ENCODE measurements at regions not wholly inside any gene's neighbourhood (a gene's known extent, or its start where the extent isn't known, plus 50 kb on each side); places are given as distances from the start of the nearest gene placed in this dataset.
A peak's percentile ranks its signal among the peaks of the same experiment; 100 is the strongest.

- peak overlapping the region in 18 of 21 experiments; percentile 11 to 83 (median 67) for H3K27ac ChIP-seq
- H3K4me3 ChIP-seq = no peak overlapping the region
Measured at GRCh38 chr3:107992976-107993684, 97.7 kb downstream of the CD47 start.

DNA sequence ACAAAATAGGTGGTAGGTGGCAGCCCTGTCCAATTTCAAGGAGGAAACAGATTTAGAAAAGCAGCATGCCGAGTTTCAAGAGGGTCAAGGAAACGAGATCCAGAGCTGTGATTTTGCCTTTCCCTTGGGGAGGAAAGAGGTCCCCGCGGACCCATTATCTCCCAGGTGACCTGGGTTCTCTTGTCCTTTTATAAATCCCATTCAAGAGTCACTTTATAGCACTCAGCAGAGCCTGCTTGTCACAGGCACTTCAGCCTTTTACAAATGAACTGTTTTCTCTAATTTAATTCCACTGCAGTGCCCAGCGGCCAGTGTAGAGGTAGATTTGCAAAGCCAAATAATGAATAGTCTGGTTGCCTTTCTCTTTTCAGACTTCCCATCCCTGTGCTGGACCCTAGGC is 99.9 kb downstream of the CD47 start:
- peak overlapping the region in 4 of 21 experiments; percentile 0 to 81 (median 40) for H3K27ac ChIP-seq
- H3K4me3 ChIP-seq = no peak overlapping the region

GRCh38 chr3:107990433-107990832 is 100.4 kb downstream of the CD47 start:
- no peak overlapping the region for H3K4me3 ChIP-seq
- H3K27ac ChIP-seq = peak overlapping the region in 7 of 21 experiments; percentile 7 to 81 (median 72)

GRCh38 chr3:107989661-107990060 is 101.2 kb downstream of the CD47 start:
- Histone ChIP-seq H3K4me3 (no peak overlapping the region), H3K27ac (peak overlapping the region in 14 of 21 experiments; percentile 6 to 81 (median 73))

GRCh38 chr3:107988460-107989175 is 102.2 kb downstream of the CD47 start:
- Histone ChIP-seq H3K4me3 (no peak overlapping the region), H3K27ac (peak overlapping the region in 19 of 21 experiments; percentile 3 to 82 (median 71))

DNA sequence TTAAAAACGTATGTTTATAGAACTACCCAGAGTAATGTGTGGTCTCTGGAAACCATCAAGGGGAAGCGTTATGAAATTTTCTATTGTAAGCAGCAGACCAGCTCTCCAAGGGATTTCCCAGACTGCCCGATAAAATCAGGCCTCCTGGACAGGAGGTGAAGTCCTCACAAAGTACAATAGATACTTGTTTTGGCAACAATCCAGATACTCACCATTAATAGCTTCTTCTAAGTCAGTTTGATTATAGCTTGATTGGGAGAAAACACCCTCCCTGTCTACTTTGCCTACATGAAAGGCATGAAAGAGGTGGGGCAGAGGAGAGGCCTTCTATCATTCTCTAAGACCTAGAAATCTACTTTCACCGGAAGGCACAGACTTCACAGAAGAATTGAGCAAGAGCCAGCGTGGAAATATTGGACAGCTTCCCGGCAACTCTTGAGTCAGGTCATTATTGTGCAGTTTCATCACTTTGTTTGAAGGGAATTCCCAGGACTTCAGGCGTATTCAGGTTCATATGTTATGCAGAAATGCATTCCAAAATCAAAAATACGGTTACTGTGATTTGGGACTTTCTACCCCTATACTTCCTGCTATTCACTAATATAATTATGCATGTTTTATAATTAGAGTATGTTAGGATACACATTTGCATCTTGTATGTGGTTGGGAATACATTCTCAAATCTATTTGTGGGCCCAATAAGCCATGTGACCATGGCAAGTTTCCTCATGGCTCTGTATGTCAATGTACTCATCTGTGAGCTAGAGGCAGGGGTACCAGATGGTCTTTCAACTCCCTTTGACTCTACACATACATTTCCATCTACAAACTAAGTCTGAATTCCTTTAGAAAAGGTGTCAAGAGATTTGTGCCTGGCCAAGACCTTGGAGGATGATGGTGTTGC is 103.5 kb downstream of the CD47 start:
- Histone ChIP-seq H3K4me3 (no peak overlapping the region), H3K27ac (peak overlapping the region in 19 of 21 experiments; percentile 28 to 82 (median 68))

- H3K4me3 ChIP-seq = no peak overlapping the region
Measured at GRCh38 chr3:107986505-107986904, 104.3 kb downstream of the CD47 start.

GRCh38 chr3:107985496-107985895 is 105.3 kb downstream of the CD47 start:
- H3K27ac ChIP-seq = peak overlapping the region in 4 of 21 experiments; percentile 2 to 74 (median 22)
- no peak overlapping the region for H3K4me3 ChIP-seq

More at GRCh38 chr3:107986505-107986904, 104.3 kb downstream of the CD47 start:
- H3K27ac ChIP-seq = peak overlapping the region in 13 of 21 experiments; percentile 17 to 82 (median 66)

- H3K27ac ChIP-seq = no peak overlapping the region
- no peak overlapping the region for H3K4me3 ChIP-seq
Measured at GRCh38 chr3:107983247-107983646, 107.6 kb downstream of the CD47 start.

DNA sequence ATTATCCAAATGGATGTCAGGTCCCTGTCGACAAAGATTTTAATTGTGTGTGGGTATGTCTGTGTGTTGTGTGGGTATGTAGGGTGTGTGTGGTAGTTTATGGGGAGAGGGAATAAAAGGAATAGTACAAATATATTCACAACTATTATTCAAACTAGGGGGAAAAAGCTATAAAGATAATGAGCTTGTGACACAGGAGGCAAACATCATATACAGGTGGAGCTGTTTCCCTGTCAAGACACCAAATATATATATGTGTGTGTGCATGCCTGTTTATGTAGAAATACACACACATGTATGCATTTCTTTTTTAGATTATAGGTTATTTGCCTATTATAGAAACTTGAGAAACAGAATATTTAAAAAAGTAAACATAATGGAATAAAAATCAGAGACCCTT is 108.7 kb downstream of the CD47 start:
- no peak overlapping the region for H3K4me3 ChIP-seq
- H3K27ac ChIP-seq = peak overlapping the region in 1 of 21 experiments; percentile 11

GRCh38 chr3:107981471-107982111 is 109.2 kb downstream of the CD47 start:
- peak overlapping the region in 1 of 21 experiments; percentile 11 for H3K27ac ChIP-seq
- H3K4me3 ChIP-seq = no peak overlapping the region

DNA sequence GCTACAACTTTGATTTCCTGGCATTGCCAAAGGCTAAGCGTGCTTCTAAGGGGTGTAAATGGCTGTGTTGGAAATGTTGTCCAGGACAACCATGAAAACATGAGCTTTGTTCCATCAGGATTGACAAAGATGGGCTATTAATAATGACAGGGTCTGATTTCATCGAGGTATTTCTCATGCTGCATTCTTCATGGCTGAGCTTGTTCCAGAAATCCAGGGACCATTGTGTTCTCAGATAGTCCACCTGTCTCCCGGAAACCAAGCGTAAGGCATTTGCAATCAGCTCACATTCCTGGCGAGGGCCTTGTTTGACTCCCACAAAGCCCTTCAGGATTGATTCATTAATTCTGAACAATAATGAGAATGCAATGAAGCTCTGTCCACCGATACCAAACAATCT is 111.3 kb downstream of the CD47 start:
- Histone ChIP-seq H3K4me3 (no peak overlapping the region), H3K27ac (peak overlapping the region in 1 of 21 experiments; percentile 17)

DNA sequence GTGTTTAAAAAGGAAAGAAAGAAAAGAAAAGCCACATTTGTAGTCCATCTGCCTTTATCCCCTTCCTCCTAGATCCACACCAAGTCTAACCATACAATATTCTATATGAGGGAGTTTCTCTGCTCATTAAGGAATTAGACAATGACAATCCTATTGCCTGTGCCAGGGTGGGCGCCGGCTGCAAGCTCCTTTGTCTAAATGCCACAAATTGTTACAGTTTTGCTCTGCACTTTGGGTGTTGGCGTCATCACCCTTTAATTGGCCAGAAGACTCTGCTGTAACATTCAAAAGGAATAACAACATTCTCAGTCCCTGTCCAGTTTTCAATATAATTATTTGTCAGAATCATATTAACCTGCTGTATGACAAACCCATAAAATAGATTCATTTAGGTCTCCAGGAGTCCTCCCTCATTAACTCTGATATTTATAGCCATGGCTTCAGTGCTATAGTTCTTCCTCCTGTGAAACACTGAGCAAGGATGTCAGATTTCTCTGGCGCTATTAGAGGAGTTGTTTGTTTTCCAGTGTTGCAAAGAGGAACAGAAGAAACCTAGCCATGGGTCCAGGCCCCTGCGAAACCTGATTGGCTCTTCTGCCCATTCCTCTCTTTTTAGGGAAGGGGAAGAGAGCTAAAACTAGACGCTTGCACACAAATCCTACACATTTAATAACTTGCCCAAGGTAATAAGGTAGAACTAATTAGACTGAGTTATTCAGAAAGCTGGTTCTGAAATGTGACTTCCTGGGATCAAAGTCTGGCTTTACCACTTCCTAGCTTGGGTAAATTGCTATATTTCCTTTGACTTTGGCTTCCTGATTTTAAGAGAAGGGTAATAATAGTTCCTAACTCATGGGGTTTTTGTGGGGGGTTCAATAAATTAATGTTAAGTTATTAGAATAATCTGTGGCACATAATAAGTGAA is 112.4 kb downstream of the CD47 start:
- Histone ChIP-seq H3K4me3 (no peak overlapping the region), H3K27ac (peak overlapping the region in 2 of 21 experiments; percentile 6 to 17)

DNA sequence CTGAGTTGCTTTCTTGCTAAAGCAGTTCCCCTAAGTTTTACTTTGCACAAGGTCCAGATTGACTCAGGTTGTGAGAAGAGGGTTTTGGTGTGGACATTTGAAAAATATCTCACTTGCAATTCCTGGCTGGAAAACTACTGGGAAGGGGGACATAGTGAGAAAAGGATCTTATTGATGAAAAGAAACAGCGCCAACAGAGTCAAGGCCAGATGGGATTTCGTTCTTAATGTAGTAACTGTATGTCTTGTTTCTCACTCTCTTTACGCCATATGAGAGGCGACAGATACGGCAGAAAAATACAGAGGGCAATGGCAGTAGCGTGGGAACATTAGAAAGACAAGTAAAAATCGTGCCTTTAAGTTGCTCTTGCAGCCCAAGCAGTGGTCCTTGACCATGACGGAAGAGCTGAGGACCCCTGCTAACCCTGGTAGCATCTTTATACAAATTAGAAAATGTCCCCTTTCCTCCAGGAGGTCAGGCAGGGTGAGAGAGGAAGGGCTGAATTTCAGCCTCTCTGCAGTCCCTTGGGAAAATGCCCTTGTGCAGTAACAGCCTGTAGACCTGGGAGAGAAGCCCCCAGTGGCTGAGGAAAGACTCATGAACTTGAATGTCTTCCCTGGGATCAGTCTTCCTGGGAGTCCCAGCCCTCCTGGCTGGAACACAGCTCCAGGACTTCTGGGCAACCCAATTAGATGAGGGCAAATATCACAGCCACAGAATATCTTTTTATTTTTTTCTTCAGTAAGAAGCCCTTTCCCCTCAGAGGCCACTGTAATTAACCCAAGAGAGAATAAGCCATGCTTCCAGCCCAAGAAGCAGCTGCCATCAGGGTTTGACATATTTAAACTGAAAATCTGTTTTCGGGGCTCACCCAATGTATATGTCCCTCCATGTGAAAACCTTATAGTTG is 113.4 kb downstream of the CD47 start:
- H3K4me3 ChIP-seq = no peak overlapping the region
- H3K27ac ChIP-seq = no peak overlapping the region

- Histone ChIP-seq H3K27ac (peak overlapping the region in 4 of 21 experiments; percentile 13 to 60 (median 20)), H3K4me3 (no peak overlapping the region)
Measured at GRCh38 chr3:107976202-107976800, 114.5 kb downstream of the CD47 start.

GRCh38 chr3:107975529-107976201 is 115.2 kb downstream of the CD47 start:
- Histone ChIP-seq H3K27ac (peak overlapping the region in 7 of 21 experiments; percentile 5 to 65 (median 20)), H3K4me3 (no peak overlapping the region)
